Endodermal cell (in vitro differentiated cells): ENCODE measurements at regions not wholly inside any gene's neighbourhood (a gene's known extent, or its start where the extent isn't known, plus 50 kb on each side); places are given as distances from the start of the nearest gene placed in this dataset.

ENCODE experiments used
- DNase-seq: peaks from one replicate; pipeline ENCODE4 v3.0.0-alpha.2; 2017
- H3K27ac ChIP-seq: 2 replicates; pipeline ENCODE4 v1.5.1; 2013; ENCODE audit warnings: mild to moderate bottlenecking, low read depth, low read length, moderate library complexity
- H3K27me3 ChIP-seq: 2 replicates; pipeline ENCODE4 v1.6.1; 2013; ENCODE audit warnings: mild to moderate bottlenecking, low read length, moderate library complexity; ENCODE audit not compliant: insufficient read depth, control insufficient read depth, poor library complexity, severe bottlenecking
- H3K36me3 ChIP-seq: 2 replicates; pipeline ENCODE4 v1.7.0; 2013; ENCODE audit warnings: mild to moderate bottlenecking, low read length, moderate library complexity; ENCODE audit not compliant: control insufficient read depth, insufficient read depth
- H3K4me1 ChIP-seq: one replicate; pipeline ENCODE4 v1.7.0; 2013; ENCODE audit warnings: low read length; ENCODE audit not compliant: control insufficient read depth, insufficient read depth
- H3K4me3 ChIP-seq: 2 replicates; pipeline ENCODE4 v1.5.1; 2013; ENCODE audit warnings: mild to moderate bottlenecking, low read length, moderate library complexity
- H3K9ac ChIP-seq: 2 replicates; pipeline ENCODE4 v1.6.1; 2013; ENCODE audit warnings: mild to moderate bottlenecking, low read length, moderate library complexity; ENCODE audit not compliant: poor library complexity, severe bottlenecking; ENCODE audit errors: extremely low read depth
- H3K9me3 ChIP-seq: 2 replicates; pipeline ENCODE4 v1.6.1; 2013; ENCODE audit warnings: mild to moderate bottlenecking, low read length, moderate library complexity; ENCODE audit not compliant: control insufficient read depth
- H3K27ac Mint-ChIP-seq: 2 replicates; pipeline ENCODE4 v1.8.0; 2020; ENCODE audit warnings: mixed read lengths
- H3K27me3 Mint-ChIP-seq: 2 replicates; pipeline ENCODE4 v1.8.0; 2021; ENCODE audit warnings: mild to moderate bottlenecking, mixed read lengths; ENCODE audit not compliant: insufficient read depth
- H3K36me3 Mint-ChIP-seq: 2 replicates; pipeline ENCODE4 v1.8.0; 2020; ENCODE audit warnings: low read depth, mixed read lengths
- H3K4me1 Mint-ChIP-seq: 2 replicates; pipeline ENCODE4 v1.8.0; 2020; ENCODE audit warnings: mixed read lengths
- H3K4me3 Mint-ChIP-seq: 2 replicates; pipeline ENCODE4 v1.8.0; 2020; ENCODE audit warnings: mild to moderate bottlenecking, moderate library complexity, mixed read lengths
- H3K9me3 Mint-ChIP-seq: 2 replicates; pipeline ENCODE4 v1.8.0; 2020; ENCODE audit warnings: mild to moderate bottlenecking, mixed read lengths
- WGBS, 2 experiments: methylation state at CpG; one replicate each; pipeline versions ENCODE4 v1.1.5 to v1.1.7; 2013; ENCODE audit warnings: missing lambda C conversion rate in 2 of 2, mixed read lengths in 1 of 2; ENCODE audit not compliant: insufficient coverage in 1 of 2, insufficient read length in 1 of 2; 5-methylcytosine and 5-hydroxymethylcytosine counted together
- TF ChIP-seq, protein P1 (sequence below): fragments of 200-600 bp; sonication (generic); conservative IDR thresholded peaks from 2 replicates; pipeline ENCODE4 v1.5.0; 2021; ENCODE audit warnings: antibody characterized with exemption, mild to moderate bottlenecking

DNA sequence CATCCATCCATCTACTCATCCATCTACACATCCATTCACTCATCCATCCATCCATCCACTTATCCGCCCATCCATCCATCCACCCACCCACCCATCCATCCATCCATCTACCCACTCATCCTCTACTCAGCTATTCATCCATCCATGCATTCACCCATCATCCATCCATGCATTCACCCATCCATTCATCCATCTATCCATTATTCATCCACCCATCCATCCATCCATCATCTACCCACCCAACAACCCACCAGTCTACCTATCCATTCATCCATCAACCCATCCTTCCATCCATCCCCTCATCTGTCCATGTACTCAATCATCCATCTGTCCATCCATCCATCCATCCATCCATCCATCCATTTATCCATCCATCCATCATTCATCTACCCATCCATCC, 972.7 kb downstream of the BRD1 start:
- Mint-ChIP-seq H3K4me3 (no peak overlapping the region), H3K9me3 (no peaks in the 10 kb centered on the region), H3K27me3 (peaks cover 8% of the 10 kb centered on the region), H3K4me1 (no peaks in the 10 kb centered on the region), H3K27ac (no peak overlapping the region), H3K36me3 (no peaks in the 10 kb centered on the region)
- H3K27me3 ChIP-seq, result no peaks in the 10 kb centered on the region
- H3K27ac ChIP-seq, result no peak overlapping the region
- TF ChIP-seq, protein P1, sequence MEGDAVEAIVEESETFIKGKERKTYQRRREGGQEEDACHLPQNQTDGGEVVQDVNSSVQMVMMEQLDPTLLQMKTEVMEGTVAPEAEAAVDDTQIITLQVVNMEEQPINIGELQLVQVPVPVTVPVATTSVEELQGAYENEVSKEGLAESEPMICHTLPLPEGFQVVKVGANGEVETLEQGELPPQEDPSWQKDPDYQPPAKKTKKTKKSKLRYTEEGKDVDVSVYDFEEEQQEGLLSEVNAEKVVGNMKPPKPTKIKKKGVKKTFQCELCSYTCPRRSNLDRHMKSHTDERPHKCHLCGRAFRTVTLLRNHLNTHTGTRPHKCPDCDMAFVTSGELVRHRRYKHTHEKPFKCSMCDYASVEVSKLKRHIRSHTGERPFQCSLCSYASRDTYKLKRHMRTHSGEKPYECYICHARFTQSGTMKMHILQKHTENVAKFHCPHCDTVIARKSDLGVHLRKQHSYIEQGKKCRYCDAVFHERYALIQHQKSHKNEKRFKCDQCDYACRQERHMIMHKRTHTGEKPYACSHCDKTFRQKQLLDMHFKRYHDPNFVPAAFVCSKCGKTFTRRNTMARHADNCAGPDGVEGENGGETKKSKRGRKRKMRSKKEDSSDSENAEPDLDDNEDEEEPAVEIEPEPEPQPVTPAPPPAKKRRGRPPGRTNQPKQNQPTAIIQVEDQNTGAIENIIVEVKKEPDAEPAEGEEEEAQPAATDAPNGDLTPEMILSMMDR, result no peak
- H3K4me3 ChIP-seq, result no peak overlapping the region
- H3K4me1 ChIP-seq, result no peaks in the 10 kb centered on the region
- no peaks in the 10 kb centered on the region for H3K9me3 ChIP-seq
- 67 to 87% methylated on average over 1 of the region's 1 CpG for WGBS, 2 experiments
- DNase-seq, result no peak
- H3K9ac ChIP-seq, result no peak overlapping the region
- H3K36me3 ChIP-seq, result no peaks in the 10 kb centered on the region

DNA sequence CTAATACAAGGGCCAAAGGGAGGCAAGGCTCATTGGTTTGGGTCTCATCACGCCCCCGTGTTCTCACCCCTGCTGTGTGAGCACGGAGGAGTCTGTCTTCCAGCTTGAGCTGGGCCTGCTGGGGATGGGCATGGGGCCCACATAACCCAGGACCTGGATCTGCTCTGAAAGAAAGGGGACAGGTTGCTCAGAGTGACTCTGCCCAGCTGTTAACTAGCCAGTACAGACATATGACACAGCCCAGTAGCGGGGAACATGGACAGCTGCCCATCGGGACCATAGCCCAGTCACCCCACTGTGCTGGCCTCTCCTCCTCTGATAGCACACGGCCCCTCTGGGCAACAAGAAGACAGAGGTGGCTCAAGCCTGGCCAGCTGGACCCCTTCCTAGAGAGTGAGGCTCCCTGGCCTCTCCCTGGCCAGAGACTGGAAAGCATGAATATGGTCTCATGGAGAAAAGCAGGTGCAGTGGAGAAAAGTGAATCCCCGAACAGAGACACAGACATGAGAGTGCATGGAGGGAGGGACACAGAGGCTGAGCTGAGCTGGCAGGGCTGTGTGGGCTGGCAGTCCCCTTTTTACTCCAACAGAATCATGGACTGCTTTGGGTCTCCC, 973.9 kb downstream of the BRD1 start:
- Mint-ChIP-seq H3K4me3 (no peak overlapping the region), H3K27ac (no peak overlapping the region), H3K27me3 (peaks cover 6% of the 10 kb centered on the region), H3K4me1 (no peaks in the 10 kb centered on the region), H3K36me3 (no peaks in the 10 kb centered on the region), H3K9me3 (no peaks in the 10 kb centered on the region)
- Histone ChIP-seq H3K4me3 (no peak overlapping the region), H3K27me3 (no peaks in the 10 kb centered on the region), H3K9ac (no peak overlapping the region), H3K9me3 (no peaks in the 10 kb centered on the region), H3K36me3 (no peaks in the 10 kb centered on the region), H3K27ac (no peak overlapping the region), H3K4me1 (no peaks in the 10 kb centered on the region)
- no peak for DNase-seq
- 89 to 91% methylated on average over 4 to 7 of the region's 7 CpGs for WGBS, 2 experiments
- TF ChIP-seq, protein P1, result no peak

DNA sequence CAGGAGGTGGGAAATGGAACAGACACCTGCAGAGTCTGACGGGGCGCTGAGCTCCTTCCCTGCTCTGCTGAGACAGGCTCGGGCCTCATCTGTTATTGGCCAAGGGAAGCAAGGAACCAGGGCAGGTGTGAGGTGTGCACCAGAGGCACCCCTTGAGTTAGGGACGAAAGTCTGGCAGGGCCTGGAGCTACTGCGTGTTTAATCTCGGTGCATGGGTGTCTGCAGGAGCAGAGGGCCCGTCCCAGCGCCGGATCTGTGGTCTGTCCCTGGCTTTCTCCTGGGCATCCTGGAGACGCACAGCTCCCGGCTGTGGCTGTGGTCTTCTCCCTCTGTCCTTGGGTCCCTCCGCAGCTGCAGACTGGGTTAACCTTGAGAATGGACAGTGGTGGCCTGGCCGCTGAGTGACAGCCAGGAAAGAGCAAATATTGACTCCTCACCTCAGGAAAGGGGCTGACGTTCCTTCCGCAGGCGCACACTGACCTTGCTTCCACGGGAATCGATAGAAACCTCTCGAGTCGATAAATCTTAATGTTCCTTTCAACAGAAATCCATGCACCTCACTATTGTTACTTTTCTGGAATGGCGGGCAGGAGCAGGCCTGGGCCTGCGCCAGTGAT, 975.6 kb downstream of the BRD1 start:
- H3K27me3 Mint-ChIP-seq, result peaks cover 3% of the 10 kb centered on the region
- H3K27ac ChIP-seq, result no peak overlapping the region
- no peak overlapping the region for H3K9ac ChIP-seq
- no peaks in the 10 kb centered on the region for H3K4me1 ChIP-seq
- no peaks in the 10 kb centered on the region for H3K9me3 Mint-ChIP-seq
- TF ChIP-seq, protein P1, result no peak
- no peaks in the 10 kb centered on the region for H3K36me3 ChIP-seq
- H3K27me3 ChIP-seq, result no peaks in the 10 kb centered on the region
- H3K4me3 Mint-ChIP-seq, result no peak overlapping the region
- no peak for DNase-seq
- H3K27ac Mint-ChIP-seq, result no peak overlapping the region
- H3K36me3 Mint-ChIP-seq, result no peaks in the 10 kb centered on the region
- no peak overlapping the region for H3K4me3 ChIP-seq
- WGBS, 2 experiments, result 91 to 96% methylated on average over 12 to 22 of the region's 22 CpGs
- H3K9me3 ChIP-seq, result no peaks in the 10 kb centered on the region
- H3K4me1 Mint-ChIP-seq, result no peaks in the 10 kb centered on the region
